NCI-H2227 (cell line): ENCODE measurements at regions not wholly inside any gene's neighbourhood (a gene's known extent, or its start where the extent isn't known, plus 50 kb on each side); places are given as distances from the start of the nearest gene placed in this dataset.

Experiments
- DNase-seq: peaks from one replicate; lab custom pipeline; 2025; ENCODE audit not compliant: unreplicated experiment; lab: John Stamatoyannopoulos, UW

DNA sequence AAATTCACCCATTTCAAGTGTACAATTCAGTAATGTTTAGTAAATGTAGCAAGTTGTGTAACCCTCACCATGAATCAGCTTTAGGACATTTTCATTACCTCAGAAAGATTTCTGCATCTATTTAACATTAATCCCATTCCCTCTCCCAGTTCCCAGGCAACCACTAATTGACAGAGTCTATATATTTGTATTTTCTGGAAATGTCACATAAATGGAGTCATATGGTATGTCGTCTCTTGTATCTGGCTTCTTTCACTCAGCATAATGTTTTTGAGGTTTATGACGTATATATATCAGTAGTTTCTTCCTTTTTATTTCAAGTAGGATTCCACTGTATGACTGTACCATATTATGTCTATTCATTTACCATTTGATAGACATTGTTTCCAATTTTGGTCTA is 199.8 kb downstream of the CYB561 start:
- DNase-seq, result no peak

DNA sequence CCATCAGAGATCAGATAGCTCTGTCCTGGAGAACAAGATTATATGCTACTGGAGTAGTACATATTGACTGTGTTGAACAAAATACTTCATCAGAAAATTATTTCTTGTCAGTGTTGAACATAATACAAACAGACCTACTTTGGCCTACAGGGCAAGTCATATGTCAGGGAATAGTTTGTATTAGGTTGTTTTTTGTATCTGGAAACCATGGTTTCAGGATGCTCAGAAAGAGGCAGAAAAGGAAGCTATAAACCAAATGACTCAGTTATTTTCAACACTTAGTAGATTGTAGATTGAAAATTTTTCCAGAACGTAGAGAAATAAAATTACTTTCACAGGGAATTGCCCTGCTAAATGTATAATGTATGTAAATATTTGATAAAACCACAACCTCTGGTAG is 198.4 kb downstream of the CYB561 start:
- no peak for DNase-seq

DNA sequence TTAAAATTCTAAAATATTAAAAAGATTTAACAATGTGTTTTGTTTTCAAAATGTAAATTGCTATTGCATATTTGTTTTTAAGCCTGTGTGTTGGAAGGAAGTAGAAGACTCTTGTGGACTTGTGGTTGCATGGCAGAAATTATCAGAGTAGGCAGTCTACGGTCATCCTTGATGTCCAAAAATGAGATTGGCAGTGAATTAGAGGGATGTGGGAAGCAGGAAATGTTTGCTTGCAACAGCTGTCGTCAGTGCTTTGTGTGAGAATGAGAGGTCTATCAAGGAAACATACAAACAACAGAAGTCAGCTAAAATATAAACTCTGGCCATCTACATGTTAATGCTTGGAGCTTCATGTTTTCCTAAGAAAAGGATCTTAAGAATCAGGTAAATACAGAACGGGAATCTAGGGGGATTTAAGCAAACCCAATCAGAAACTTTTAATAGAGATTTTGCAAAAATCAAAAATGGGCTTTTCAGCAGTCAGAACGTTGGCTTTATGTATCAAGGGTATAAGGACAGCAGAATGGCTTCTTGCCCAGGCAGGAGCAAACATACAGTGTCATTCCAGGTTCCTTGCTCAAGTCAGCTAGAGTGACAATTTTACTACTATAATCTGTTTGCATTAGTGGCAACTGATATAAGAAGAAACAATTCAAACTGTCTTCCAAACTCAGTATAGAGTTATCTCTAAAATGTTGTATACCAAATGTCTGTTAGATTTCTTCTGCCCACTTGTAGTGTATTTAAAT is 196.7 kb downstream of the CYB561 start:
- DNase-seq, result no peak

GRCh38 chr17:63250830-63251229 is 195.3 kb downstream of the CYB561 start:
- DNase-seq, result no peak

GRCh38 chr17:63258785-63259184 is 187.3 kb downstream of the CYB561 start:
- DNase-seq, result no peak

- no peak for DNase-seq
These were observed 183.2 kb downstream of the CYB561 start for GRCh38 chr17:63262751-63263476.

- no peak for DNase-seq
These were observed 180.6 kb downstream of the CYB561 start for GRCh38 chr17:63265526-63265925.

DNA sequence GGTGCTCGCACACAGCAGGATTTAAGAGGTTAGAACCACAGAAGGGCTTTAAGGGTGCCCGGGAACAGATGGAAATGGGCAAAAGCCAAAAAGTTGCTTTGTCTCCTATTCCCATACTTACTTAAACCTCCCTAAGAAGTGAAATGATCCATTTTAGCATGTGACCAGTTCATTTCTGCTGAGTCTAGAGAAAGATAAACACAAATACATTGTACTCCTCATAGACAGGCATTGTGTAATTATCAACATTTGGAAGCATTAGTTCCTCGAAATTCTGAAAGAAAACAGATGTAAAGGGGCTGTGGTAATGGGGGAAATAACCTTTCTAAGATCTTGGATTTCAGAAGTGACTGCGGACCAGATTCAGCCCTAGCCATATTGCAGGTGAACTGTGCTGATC is 178.3 kb downstream of the CYB561 start:
- DNase-seq, result no peak

- DNase-seq, result no peak
These were observed 177.3 kb downstream of the CYB561 start for GRCh38 chr17:63268827-63269226.

DNA sequence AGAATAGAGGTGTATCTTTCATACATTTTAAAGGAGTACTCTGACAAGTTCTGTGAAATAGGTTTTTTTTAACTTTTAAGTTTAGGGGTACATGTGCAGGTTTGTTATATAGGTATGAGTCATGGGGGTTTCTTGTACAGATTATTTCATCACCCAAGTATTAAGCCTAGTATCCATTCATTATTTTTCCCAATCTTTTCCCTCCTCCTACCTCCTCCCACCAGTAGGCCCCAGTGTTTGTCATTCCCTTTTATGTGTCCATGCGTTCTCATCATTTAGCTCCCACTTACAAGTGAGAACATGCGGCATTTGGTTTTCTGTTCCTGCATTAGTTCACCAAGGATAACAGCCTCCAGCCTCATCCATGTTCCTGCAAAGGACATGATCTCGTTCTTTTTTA is 175.5 kb downstream of the CYB561 start:
- no peak for DNase-seq

DNA sequence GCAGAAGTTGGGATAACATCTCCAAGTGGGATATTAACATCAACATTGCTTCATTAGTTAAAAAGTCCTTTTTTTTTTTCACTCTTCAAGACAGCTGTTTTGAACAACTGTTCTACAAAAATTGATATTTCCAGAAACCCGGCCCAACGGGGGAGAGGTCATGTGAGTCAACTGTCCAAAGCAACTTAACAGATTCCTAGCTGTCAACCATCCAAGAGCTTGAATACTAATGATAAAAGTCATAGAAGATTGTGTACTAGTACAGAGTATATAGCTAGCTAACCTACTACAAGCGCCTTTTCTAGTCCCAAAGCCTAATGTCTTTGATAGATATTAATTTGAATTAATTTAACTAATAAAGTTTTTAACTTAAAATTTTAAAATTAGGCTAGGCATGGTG is 172.0 kb downstream of the CYB561 start:
- DNase-seq, result no peak

DNA sequence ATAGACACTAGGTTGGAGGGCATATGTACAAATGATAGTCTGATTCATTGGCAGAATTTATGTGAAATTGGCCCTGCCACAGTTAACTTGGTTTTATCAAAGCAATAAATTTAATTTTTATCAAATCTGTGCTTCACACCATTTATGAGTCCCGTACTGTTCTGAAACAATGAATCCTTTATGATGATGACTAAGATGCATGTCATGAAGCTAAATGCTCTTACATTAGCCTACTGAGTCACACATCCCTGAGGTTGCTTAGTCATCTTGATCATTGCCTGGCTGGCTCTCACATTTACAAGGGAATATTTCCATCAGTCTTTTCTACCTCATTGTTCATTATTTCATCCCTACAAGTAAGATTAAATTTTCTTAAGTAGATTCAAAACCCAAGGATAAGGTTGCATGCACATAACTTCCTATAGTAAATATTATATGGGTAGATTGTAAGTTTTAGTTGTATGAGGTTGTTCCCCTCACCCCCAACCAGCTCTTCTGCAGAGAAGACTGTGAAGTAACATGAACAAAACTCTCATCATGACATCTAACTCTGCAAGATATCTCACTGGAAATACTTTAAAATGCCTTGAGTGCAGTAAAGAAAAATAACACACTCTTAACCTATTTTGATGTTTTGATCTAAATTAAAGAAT is 170.7 kb downstream of the CYB561 start:
- DNase-seq, result no peak

- no peak for DNase-seq
These were observed 169.9 kb downstream of the CYB561 start for GRCh38 chr17:63275971-63276745.

DNA sequence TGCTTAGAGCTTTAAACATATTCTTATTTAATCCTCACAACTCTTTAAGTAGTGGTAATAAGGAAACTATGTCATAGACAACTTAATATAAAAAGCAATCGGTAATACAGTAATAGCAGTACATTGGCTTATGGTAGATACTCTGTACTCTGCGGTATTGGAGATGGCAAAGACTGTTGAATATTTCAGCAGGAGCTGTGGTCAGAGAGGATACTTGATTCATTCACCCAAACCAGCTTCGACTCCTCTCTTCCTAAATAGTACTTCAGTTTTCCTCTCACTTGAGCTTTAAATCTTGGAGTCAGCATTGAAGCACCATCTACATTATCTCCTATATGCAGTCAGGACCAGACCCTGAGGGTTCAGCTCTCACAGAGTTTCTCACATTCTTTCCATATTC is 169.3 kb downstream of the CYB561 start:
- DNase-seq, result no peak

DNA sequence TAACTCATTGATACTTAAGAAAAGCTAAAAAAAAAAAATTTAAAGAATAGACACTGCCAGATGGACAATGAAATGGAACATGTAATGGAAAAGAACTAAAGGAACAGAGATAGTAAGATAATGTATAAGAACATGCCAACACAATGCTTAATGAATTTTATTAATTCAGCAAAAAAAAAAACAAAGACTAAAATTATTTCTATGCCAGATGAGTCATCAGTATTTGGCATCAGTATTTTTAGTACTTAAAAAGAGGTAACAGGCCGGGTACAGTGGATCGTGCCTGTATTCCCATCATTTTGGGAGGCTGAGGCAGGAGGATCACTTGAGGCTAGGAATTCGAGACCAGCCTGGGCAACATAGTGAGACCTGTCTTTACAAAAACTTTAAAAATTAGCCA is 168.5 kb downstream of the CYB561 start:
- DNase-seq, result no peak

GRCh38 chr17:63278728-63279442 is 167.2 kb downstream of the CYB561 start:
- DNase-seq, result no peak

GRCh38 chr17:63279498-63280230 is 166.4 kb downstream of the CYB561 start:
- no peak for DNase-seq

DNA sequence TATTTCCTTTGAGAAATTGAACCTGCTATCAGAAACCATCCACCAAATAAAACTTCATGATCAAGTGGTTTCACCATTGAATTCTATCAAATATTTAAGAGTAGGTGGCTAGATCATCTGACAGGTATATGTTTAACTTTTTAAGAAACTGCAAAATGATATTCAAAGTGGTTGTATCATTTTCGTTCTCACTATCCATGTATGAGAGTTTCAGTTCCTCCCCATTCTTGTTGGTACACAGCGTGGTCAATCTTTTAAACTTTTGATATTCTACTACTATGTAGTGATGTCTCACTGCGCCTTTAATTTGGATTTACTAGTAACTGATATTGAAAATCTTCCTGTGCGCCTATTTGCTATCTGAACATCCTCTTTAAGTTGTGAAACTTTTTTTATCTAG is 163.7 kb downstream of the CYB561 start:
- no peak for DNase-seq

DNA sequence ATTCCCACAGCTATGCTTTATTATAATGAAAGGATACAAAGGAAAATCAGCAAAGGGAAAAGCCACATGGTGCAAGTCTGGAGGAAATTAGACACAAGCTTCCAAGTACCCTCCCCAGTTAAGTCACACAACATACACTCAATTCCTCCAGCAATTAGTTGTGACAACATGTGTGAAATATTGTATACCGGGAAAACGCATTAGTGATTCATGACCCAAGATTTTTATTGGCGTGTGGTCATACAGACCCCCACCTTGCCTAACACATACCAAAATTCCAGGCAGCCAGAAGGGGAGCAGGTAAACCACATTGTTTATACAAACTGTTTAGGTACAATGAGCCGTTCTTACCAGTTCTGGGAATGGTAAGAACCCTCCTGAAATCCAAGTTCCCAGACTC is 160.6 kb downstream of the CYB561 start:
- no peak for DNase-seq

DNA sequence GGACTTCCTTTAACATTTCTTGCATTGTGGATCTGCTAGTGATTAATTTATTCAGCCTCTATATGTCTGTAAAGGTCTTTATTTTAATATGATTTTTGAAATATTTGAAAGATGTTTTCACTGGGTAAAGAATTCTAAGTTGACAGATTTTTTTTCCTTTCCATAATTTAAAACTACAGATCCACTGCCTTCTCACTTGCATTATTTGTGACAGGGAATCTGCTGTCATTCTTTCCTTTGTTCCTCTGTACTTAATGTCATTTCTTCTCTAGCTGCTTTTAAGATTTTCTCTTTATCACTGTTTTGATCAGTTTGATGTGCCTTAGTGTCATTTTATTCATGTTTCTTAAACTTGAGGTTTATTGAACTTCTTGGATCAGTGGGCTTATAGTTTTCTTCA is 159.9 kb downstream of the CYB561 start:
- DNase-seq, result no peak
